ENCODE measurements at regions not wholly inside any gene's neighbourhood (a gene's known extent, or its start where the extent isn't known, plus 50 kb on each side); places are given as distances from the start of the nearest gene placed in this dataset.

- no peaks in the 10 kb centered on the region for H4K20me1 ChIP-seq (ENCODE audit: insufficient read depth, low read length)
- H3K27ac ChIP-seq (ENCODE audit: low read length) = no peak overlapping the region
- H3K9me3 ChIP-seq (replicated peaks; ENCODE audit: insufficient read depth, low read length) = no peaks in the 10 kb centered on the region
- no peak overlapping the region for H3K4me2 ChIP-seq (ENCODE audit: low read depth, low read length)
- no peaks in the 10 kb centered on the region for H3K79me2 ChIP-seq (ENCODE audit: low read length)
- H3K36me3 ChIP-seq (replicated peaks; ENCODE audit: insufficient read depth, low read length) = no peaks in the 10 kb centered on the region
- no peaks in the 10 kb centered on the region for H3K9me2 ChIP-seq (replicated peaks; ENCODE audit: insufficient read depth, low read length)
- H2AFZ ChIP-seq (ENCODE audit: low read length) = no peak overlapping the region
- TF ChIP-seq EZH2 (optimal IDR thresholded peaks at IDR 0.05; ENCODE audit: low read depth, low read length) (no peak), CTCF (IDR thresholded peaks at IDR 0.05; ENCODE audit: low read length) (no peak), EZH2phosphoT487 (IDR thresholded peaks at IDR 0.05; ENCODE audit: low read length) (no peak)
- no peak overlapping the region for H3K9ac ChIP-seq (ENCODE audit: low read length)
- no peaks in the 10 kb centered on the region for H3K4me1 ChIP-seq (ENCODE audit: low read length)
- no peaks in the 10 kb centered on the region for H3K27me3 ChIP-seq (replicated peaks; ENCODE audit: insufficient read depth, low read length)
- DNase-seq = no peak
- no peaks in the 10 kb centered on the region for H3F3A ChIP-seq (ENCODE audit: insufficient read depth, low read length)
- no peak overlapping the region for H3K4me3 ChIP-seq (ENCODE audit: low read length)
These were observed 352.6 kb upstream of the MYT1L start for GRCh38 chr2:2683606-2684224.

- H3K4me1 ChIP-seq (ENCODE audit: low read length) = no peaks in the 10 kb centered on the region
- no peaks in the 10 kb centered on the region for H4K20me1 ChIP-seq (ENCODE audit: insufficient read depth, low read length)
- no peaks in the 10 kb centered on the region for H3K27me3 ChIP-seq (replicated peaks; ENCODE audit: insufficient read depth, low read length)
- no peak for TF ChIP-seq EZH2phosphoT487 (IDR thresholded peaks at IDR 0.05; ENCODE audit: low read length)
- TF ChIP-seq EZH2 (optimal IDR thresholded peaks at IDR 0.05; ENCODE audit: low read depth, low read length) = no peak
- no peak for TF ChIP-seq CTCF (IDR thresholded peaks at IDR 0.05; ENCODE audit: low read length)
- H3K4me2 ChIP-seq (ENCODE audit: low read depth, low read length) = no peak overlapping the region
- no peak overlapping the region for H3K27ac ChIP-seq (ENCODE audit: low read length)
- no peak overlapping the region for H3K9ac ChIP-seq (ENCODE audit: low read length)
- H3K9me3 ChIP-seq (replicated peaks; ENCODE audit: insufficient read depth, low read length) = no peaks in the 10 kb centered on the region
- H3K79me2 ChIP-seq (ENCODE audit: low read length) = no peaks in the 10 kb centered on the region
- H3K4me3 ChIP-seq (ENCODE audit: low read length) = no peak overlapping the region
- no peaks in the 10 kb centered on the region for H3K9me2 ChIP-seq (replicated peaks; ENCODE audit: insufficient read depth, low read length)
- H2AFZ ChIP-seq (ENCODE audit: low read length) = no peak overlapping the region
- DNase-seq = no peak
- H3F3A ChIP-seq (ENCODE audit: insufficient read depth, low read length) = no peaks in the 10 kb centered on the region
- H3K36me3 ChIP-seq (replicated peaks; ENCODE audit: insufficient read depth, low read length) = no peaks in the 10 kb centered on the region
These were observed 351.7 kb upstream of the MYT1L start for GRCh38 chr2:2682700-2683342.

GRCh38 chr2:2681711-2682251 lies 350.7 kb upstream of the MYT1L start:
- Histone ChIP-seq H3K27me3 (replicated peaks; ENCODE audit: insufficient read depth, low read length) (no peaks in the 10 kb centered on the region), H3K9ac (ENCODE audit: low read length) (no peak overlapping the region), H2AFZ (ENCODE audit: low read length) (no peak overlapping the region), H3K4me2 (ENCODE audit: low read depth, low read length) (no peak overlapping the region), H4K20me1 (ENCODE audit: insufficient read depth, low read length) (no peaks in the 10 kb centered on the region), H3K4me1 (ENCODE audit: low read length) (no peaks in the 10 kb centered on the region), H3K4me3 (ENCODE audit: low read length) (no peak overlapping the region), H3K36me3 (replicated peaks; ENCODE audit: insufficient read depth, low read length) (no peaks in the 10 kb centered on the region), H3K79me2 (ENCODE audit: low read length) (no peaks in the 10 kb centered on the region), H3K9me2 (replicated peaks; ENCODE audit: insufficient read depth, low read length) (no peaks in the 10 kb centered on the region), H3K27ac (ENCODE audit: low read length) (no peak overlapping the region), H3K9me3 (replicated peaks; ENCODE audit: insufficient read depth, low read length) (no peaks in the 10 kb centered on the region), H3F3A (ENCODE audit: insufficient read depth, low read length) (no peaks in the 10 kb centered on the region)
- DNase-seq = no peak
- TF ChIP-seq EZH2 (optimal IDR thresholded peaks at IDR 0.05; ENCODE audit: low read depth, low read length) (no peak), CTCF (IDR thresholded peaks at IDR 0.05; ENCODE audit: low read length) (no peak), EZH2phosphoT487 (IDR thresholded peaks at IDR 0.05; ENCODE audit: low read length) (no peak)

Data from MM.1S (cell line).